A549 (cell line): ENCODE measurements at regions not wholly inside any gene's neighbourhood (a gene's known extent, or its start where the extent isn't known, plus 50 kb on each side); places are given as distances from the start of the nearest gene placed in this dataset.

ENCODE experiments used
- ATAC-seq, 2 experiments: fragments of 200-7000 bp in 1 of 2; fragments of >200 bp in 1 of 2; cut with Nextera tagmentation in 1 of 2; cut with Tn5 transposase in 1 of 2; 3 replicates each; pipeline versions ENCODE4 v1.8.0 to v1.9.1; 2018 to 2020; ENCODE audit warnings: mild to moderate bottlenecking in 1 of 2, moderate library complexity in 1 of 2
- CTCF ChIA-PET: fragments of 300-600 bp; sonication (Branson Sonifier 250); formaldehyde crosslinking; extraction: SDS; loops from one replicate; lab custom pipeline; 2021; ENCODE audit warnings: antibody characterized with exemption, inconsistent platforms; lab: Yijun Ruan, JAX
- POLR2A ChIA-PET: fragments of 350-600 bp; formaldehyde crosslinking; extraction: SDS; loops from one replicate; lab custom pipeline; 2021; ENCODE audit warnings: antibody characterized with exemption, inconsistent platforms; lab: Yijun Ruan, JAX
- DNase-seq, 2 experiments: peaks; one replicate each; pipeline versions ENCODE4 v3.0.0 to v3.0.0-alpha.2; 2011 to 2016; ENCODE audit warnings: low read depth in 1 of 2, low spot score in 1 of 2
- FAIRE-seq: peaks from 2 replicates; lab custom pipeline; 2011; peaks lifted over from hg19 to GRCh38; lab: Jason Lieb, UNC
- H3K27ac ChIP-seq, 2 experiments: fragments of >200 bp; sonication (Bioruptor Twin); formaldehyde crosslinking; 3 replicates each; pipeline ENCODE4 v1.5.1; 2016 to 2017
- H3K4me1 ChIP-seq: fragments of >200 bp; sonication (Bioruptor Twin); formaldehyde crosslinking; 3 replicates; pipeline ENCODE4 v1.6.1; 2016
- H3K4me2 ChIP-seq: fragments of >200 bp; sonication (Bioruptor Twin); formaldehyde crosslinking; 3 replicates; pipeline ENCODE4 v1.6.1; 2016
- H3K4me3 ChIP-seq: fragments of >200 bp; sonication (Bioruptor Twin); formaldehyde crosslinking; 3 replicates; pipeline ENCODE4 v1.5.1; 2016
- H3K9me3 ChIP-seq: fragments of >200 bp; sonication (Bioruptor Twin); formaldehyde crosslinking; 3 replicates; pipeline ENCODE4 v1.6.1; 2016
- CBX2 ChIP-seq: fragments of 200-600 bp; sonication (generic); IDR thresholded peaks from 2 replicates; pipeline ENCODE4 v1.6.1; 2016; ENCODE audit warnings: low read depth, mild to moderate bottlenecking, borderline replicate concordance
- CBX8 ChIP-seq: fragments of 200-600 bp; sonication (generic); IDR thresholded peaks from 2 replicates; pipeline ENCODE4 v1.6.1; 2016
- CEBPB ChIP-seq, 2 experiments: fragments of >200 bp in 1 of 2; sonication (Bioruptor Twin) in 1 of 2; formaldehyde crosslinking in 1 of 2; IDR thresholded peaks; 2 replicates each; pipeline ENCODE4 v1.6.1; 2012 to 2016
- CHD4 ChIP-seq: fragments of 200-600 bp; sonication (generic); IDR thresholded peaks from 2 replicates; pipeline ENCODE4 v1.6.1; 2016; ENCODE audit warnings: antibody characterized with exemption, mild to moderate bottlenecking, borderline replicate concordance
- EHF ChIP-seq: fragments of 250-450 bp; sonication (Bioruptor Pico); IDR thresholded peaks from 2 replicates; pipeline ENCODE4 v1.5.0; 2020; ENCODE audit warnings: mild to moderate bottlenecking
- FOSB ChIP-seq: fragments of 250-450 bp; sonication (Bioruptor Pico); IDR thresholded peaks from 2 replicates; pipeline ENCODE4 v1.5.0; 2020; ENCODE audit warnings: mild to moderate bottlenecking, moderate library complexity
- HDAC2 ChIP-seq: fragments of 200-600 bp; sonication (generic); IDR thresholded peaks from 2 replicates; pipeline ENCODE4 v1.6.1; 2016
- HES2 ChIP-seq: fragments of >200 bp; sonication (Bioruptor Twin); formaldehyde crosslinking; IDR thresholded peaks from 2 replicates; pipeline ENCODE4 v1.6.1; 2016
- HOXB13 ChIP-seq: fragments of 250-450 bp; sonication (Bioruptor Pico); IDR thresholded peaks from 2 replicates; pipeline ENCODE4 v1.5.0; 2020; ENCODE audit warnings: low read depth, mild to moderate bottlenecking, moderate library complexity
- HOXB5 ChIP-seq: fragments of 250-450 bp; sonication (Bioruptor Pico); IDR thresholded peaks from 2 replicates; pipeline ENCODE4 v1.5.0; 2020; ENCODE audit warnings: mild to moderate bottlenecking, moderate library complexity
- JUN ChIP-seq, 2 experiments: fragments of >200 bp; sonication (Bioruptor Twin); formaldehyde crosslinking; IDR thresholded peaks; 2 replicates in 1 of 2; 3 replicates in 1 of 2; pipeline ENCODE4 v1.6.1; 2016 to 2017
- KDM5A ChIP-seq: fragments of 200-600 bp; sonication (generic); IDR thresholded peaks from 2 replicates; pipeline ENCODE4 v1.6.1; 2016; ENCODE audit warnings: antibody characterized with exemption, mild to moderate bottlenecking
- NFE2L2 ChIP-seq: fragments of 150-350 bp; conservative IDR thresholded peaks from 2 replicates; pipeline ENCODE4 v1.6.1; 2014; ENCODE audit warnings: low read length
- NPAS2 ChIP-seq: fragments of 250-450 bp; sonication (Bioruptor Pico); IDR thresholded peaks from 2 replicates; pipeline ENCODE4 v1.8.0; 2022; ENCODE audit warnings: mild to moderate bottlenecking, moderate library complexity, borderline replicate concordance
- NR3C1 ChIP-seq: fragments of >200 bp; sonication (Bioruptor Twin); formaldehyde crosslinking; IDR thresholded peaks from 3 replicates; pipeline ENCODE4 v1.6.1; 2017
- PHF8 ChIP-seq: fragments of 200-600 bp; sonication (generic); IDR thresholded peaks from 2 replicates; pipeline ENCODE4 v1.6.1; 2016; ENCODE audit warnings: low read depth, mild to moderate bottlenecking, antibody characterized with exemption, moderate library complexity, borderline replicate concordance
- POLR2A ChIP-seq: IDR thresholded peaks from 2 replicates; pipeline ENCODE4 v1.6.1; 2012; ENCODE audit warnings: mild to moderate bottlenecking, low read length
- RCOR1 ChIP-seq: fragments of 150-350 bp; IDR thresholded peaks from 2 replicates; pipeline ENCODE4 v1.6.1; 2014; ENCODE audit warnings: antibody characterized with exemption, low read length, low read depth
- RFX5 ChIP-seq: fragments of 450-650 bp; IDR thresholded peaks from 2 replicates; pipeline ENCODE4 v1.7.1; 2014; ENCODE audit warnings: antibody characterized with exemption, mild to moderate bottlenecking, moderate library complexity
- SREBF2 ChIP-seq: fragments of 450-650 bp; IDR thresholded peaks from 2 replicates; pipeline ENCODE4 v1.6.1; 2014; ENCODE audit warnings: mild to moderate bottlenecking, moderate library complexity
- TFCP2L1 ChIP-seq: fragments of 250-450 bp; sonication (Bioruptor Pico); IDR thresholded peaks from 2 replicates; pipeline ENCODE4 v1.5.0; 2021; ENCODE audit warnings: mild to moderate bottlenecking
- TP53 ChIP-seq: fragments of 250-450 bp; sonication (Bioruptor Pico); IDR thresholded peaks from 2 replicates; pipeline ENCODE4 v1.5.0; 2021; ENCODE audit warnings: mild to moderate bottlenecking, moderate library complexity
- USF2 ChIP-seq: fragments of 450-650 bp; IDR thresholded peaks from 2 replicates; pipeline ENCODE4 v1.6.1; 2014; ENCODE audit warnings: antibody characterized with exemption
- ZFP36 ChIP-seq: fragments of 450-650 bp; IDR thresholded peaks from 2 replicates; pipeline ENCODE4 v1.6.1; 2014; ENCODE audit warnings: borderline replicate concordance; ENCODE audit not compliant: partially characterized antibody
- ZNF302 ChIP-seq: fragments of 250-450 bp; sonication (Bioruptor Pico); IDR thresholded peaks from 2 replicates; pipeline ENCODE4 v1.9.0; 2021; ENCODE audit warnings: inconsistent platforms, mild to moderate bottlenecking, moderate library complexity
- WGBS: methylation state at CpG from one replicate; pipeline ENCODE4 v1.1.6; 2017; ENCODE audit errors: missing lambda C conversion rate; 5-methylcytosine and 5-hydroxymethylcytosine counted together
- TF ChIP-seq, protein P1 (sequence below): IDR thresholded peaks from 2 replicates; pipeline ENCODE4 v1.6.1; 2012
- TF ChIP-seq, protein P2 (sequence below): fragments of 250-450 bp; sonication (Bioruptor Pico); IDR thresholded peaks from 2 replicates; pipeline ENCODE4 v1.5.0; 2020; ENCODE audit warnings: low read depth, mild to moderate bottlenecking, moderate library complexity
- TF ChIP-seq, protein P3 (sequence below): fragments of 250-450 bp; sonication (Bioruptor Pico); IDR thresholded peaks from 2 replicates; pipeline ENCODE4 v1.5.0; 2021; ENCODE audit warnings: mild to moderate bottlenecking, moderate library complexity, borderline replicate concordance
- TF ChIP-seq, protein P4 (sequence below): IDR thresholded peaks from 2 replicates; pipeline ENCODE4 v1.6.1; 2012; ENCODE audit warnings: low read depth, borderline replicate concordance

GRCh38 chr18:73990258-73990657 is 157.4 kb downstream of the FBXO15 start:
- H3K9me3 ChIP-seq, result no peaks in the 10 kb centered on the region
- no peak overlapping the region for H3K4me3 ChIP-seq
- H3K27ac ChIP-seq, result no peak overlapping the region
- 42% methylated on average over 6 of the region's 6 CpGs for WGBS
- ChIA-PET CTCF (interaction anchor here (3.1 kb wide), 1 partner anchor 10 kb away, joined by 12 read pairs; no protein-coding TSS in a partner anchor), POLR2A (no interaction called here)
- FAIRE-seq, result no peak
- TF ChIP-seq SREBF2 (no peak), EHF (CRISPR knock-in tag) (no peak), HOXB13 (CRISPR knock-in tag) (no peak), NFE2L2 (no peak), RCOR1 (no peak), HES2 (no peak), NPAS2 (no peak), JUN (IDR thresholded peaks at IDR 0.05) (no peak), CEBPB (IDR thresholded peaks at IDR 0.05) (no peak), HDAC2 (no peak), USF2 (no peak), CBX8 (no peak), FOSB (CRISPR knock-in tag) (no peak), HOXB5 (CRISPR knock-in tag) (no peak), CHD4 (no peak), CBX2 (no peak), ZFP36 (no peak), TP53 (CRISPR knock-in tag) (no peak)
- TF ChIP-seq, protein P1, sequence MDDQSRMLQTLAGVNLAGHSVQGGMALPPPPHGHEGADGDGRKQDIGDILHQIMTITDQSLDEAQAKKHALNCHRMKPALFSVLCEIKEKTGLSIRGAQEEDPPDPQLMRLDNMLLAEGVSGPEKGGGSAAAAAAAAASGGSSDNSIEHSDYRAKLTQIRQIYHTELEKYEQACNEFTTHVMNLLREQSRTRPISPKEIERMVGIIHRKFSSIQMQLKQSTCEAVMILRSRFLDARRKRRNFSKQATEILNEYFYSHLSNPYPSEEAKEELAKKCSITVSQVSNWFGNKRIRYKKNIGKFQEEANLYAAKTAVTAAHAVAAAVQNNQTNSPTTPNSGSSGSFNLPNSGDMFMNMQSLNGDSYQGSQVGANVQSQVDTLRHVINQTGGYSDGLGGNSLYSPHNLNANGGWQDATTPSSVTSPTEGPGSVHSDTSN, result no peak
- TF ChIP-seq, protein P2, sequence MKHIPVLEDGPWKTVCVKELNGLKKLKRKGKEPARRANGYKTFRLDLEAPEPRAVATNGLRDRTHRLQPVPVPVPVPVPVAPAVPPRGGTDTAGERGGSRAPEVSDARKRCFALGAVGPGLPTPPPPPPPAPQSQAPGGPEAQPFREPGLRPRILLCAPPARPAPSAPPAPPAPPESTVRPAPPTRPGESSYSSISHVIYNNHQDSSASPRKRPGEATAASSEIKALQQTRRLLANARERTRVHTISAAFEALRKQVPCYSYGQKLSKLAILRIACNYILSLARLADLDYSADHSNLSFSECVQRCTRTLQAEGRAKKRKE (CRISPR knock-in tag), result no peak
- H3K4me1 ChIP-seq, result no peaks in the 10 kb centered on the region
- no peak for DNase-seq
- no peak overlapping the region for H3K4me2 ChIP-seq
- no peak for ATAC-seq

DNA sequence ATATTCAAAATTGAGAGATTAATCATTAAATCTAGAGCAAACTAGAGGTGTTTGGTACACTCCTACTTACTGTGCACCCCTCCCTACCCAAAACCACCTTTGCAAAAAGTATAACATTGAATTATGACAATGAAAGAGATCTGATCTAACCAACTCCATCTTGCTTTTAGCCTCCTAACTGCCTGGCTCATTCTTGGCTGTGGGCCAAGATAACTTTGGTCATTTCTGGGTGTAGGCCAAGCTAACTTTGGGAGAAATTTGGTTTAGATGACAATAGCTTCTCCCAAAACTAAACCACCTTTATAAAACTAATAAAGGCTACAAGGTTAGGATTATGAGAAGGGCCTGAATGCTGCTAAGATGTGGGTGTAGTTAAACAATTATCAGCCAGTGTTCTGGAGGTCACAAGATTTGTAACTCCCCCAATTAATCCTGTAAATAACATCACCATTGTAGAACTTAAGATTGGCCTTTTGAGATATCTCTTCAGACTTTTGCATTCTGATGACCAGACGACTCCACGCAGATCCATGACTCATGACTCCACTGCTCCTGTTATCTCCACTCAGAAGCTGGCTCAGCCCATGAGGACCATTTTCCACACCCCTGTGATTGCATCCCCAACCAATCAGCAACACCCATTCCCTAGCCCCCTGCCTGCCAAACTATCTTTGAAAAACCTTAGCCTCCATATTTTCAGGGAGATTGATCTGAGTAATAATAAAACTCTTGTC is 160.2 kb downstream of the FBXO15 start:
- Histone ChIP-seq H3K9me3 (no peaks in the 10 kb centered on the region), H3K27ac (no peak overlapping the region), H3K4me1 (no peaks in the 10 kb centered on the region), H3K4me3 (no peak overlapping the region), H3K4me2 (no peak overlapping the region)
- POLR2A ChIA-PET, result no interaction called here
- no peak for FAIRE-seq
- ATAC-seq, result no peak
- DNase-seq, result no peak
- WGBS, result 83% methylated on average over 2 of the region's 2 CpGs
- CTCF ChIA-PET, result no interaction called here
- TF ChIP-seq RFX5, result no peak
- TF ChIP-seq TP53 (CRISPR knock-in tag), result no peak
- TF ChIP-seq, protein P3, sequence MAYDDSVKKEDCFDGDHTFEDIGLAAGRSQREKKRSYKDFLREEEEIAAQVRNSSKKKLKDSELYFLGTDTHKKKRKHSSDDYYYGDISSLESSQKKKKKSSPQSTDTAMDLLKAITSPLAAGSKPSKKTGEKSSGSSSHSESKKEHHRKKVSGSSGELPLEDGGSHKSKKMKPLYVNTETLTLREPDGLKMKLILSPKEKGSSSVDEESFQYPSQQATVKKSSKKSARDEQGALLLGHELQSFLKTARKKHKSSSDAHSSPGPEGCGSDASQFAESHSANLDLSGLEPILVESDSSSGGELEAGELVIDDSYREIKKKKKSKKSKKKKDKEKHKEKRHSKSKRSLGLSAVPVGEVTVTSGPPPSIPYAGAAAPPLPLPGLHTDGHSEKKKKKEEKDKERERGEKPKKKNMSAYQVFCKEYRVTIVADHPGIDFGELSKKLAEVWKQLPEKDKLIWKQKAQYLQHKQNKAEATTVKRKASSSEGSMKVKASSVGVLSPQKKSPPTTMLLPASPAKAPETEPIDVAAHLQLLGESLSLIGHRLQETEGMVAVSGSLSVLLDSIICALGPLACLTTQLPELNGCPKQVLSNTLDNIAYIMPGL (CRISPR knock-in tag), result no peak
- TF ChIP-seq, protein P4, sequence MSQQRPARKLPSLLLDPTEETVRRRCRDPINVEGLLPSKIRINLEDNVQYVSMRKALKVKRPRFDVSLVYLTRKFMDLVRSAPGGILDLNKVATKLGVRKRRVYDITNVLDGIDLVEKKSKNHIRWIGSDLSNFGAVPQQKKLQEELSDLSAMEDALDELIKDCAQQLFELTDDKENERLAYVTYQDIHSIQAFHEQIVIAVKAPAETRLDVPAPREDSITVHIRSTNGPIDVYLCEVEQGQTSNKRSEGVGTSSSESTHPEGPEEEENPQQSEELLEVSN, result no peak
- no peak for TF ChIP-seq TFCP2L1
- no peak for TF ChIP-seq NR3C1
- TF ChIP-seq KDM5A, result no peak
- no peak for TF ChIP-seq ZNF302 (CRISPR knock-in tag)
- TF ChIP-seq CEBPB (IDR thresholded peaks at IDR 0.05), result no peak
- no peak for TF ChIP-seq CHD4
- TF ChIP-seq HOXB13 (CRISPR knock-in tag), result no peak
- TF ChIP-seq HDAC2, result no peak
- TF ChIP-seq PHF8, result no peak
- TF ChIP-seq NPAS2, result no peak
- no peak for TF ChIP-seq CBX8
- no peak for TF ChIP-seq POLR2A
